ENCODE measurements at regions not wholly inside any gene's neighbourhood (a gene's known extent, or its start where the extent isn't known, plus 50 kb on each side); places are given as distances from the start of the nearest gene placed in this dataset.
A peak's percentile ranks its signal among the peaks of the same experiment; 100 is the strongest.

DNA sequence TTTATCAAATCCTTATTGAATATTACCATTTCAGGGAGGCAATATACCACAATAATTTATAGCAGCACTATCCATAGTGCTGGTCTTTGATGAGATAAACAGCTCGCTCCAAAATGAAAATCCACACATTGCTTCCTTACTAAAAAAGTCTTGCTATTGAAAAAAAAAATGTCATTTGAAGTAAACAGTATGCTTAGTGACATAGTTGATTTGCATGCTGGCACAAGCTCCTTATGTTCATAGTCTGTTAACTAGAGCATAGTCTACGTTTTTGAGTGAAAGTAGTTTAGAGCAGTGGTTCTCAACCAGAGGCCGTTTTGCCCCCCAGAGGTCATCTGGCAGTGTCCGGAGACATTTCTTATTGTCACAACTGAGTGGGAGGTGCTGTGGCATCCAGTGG is 249.4 kb upstream of the PDZRN3 start:
- Mint-ChIP-seq H3K4me1 (no peaks in the 10 kb centered on the region), H3K9me3 (peaks cover 0 to 32% (median 7%) of the 10 kb centered on the region in 6 donors), H3K27ac (no peak overlapping the region), H3K27me3 (ENCODE audit: low read depth in 3 of 3) (peaks cover 0 to 3% (median 0%) of the 10 kb centered on the region in 3 donors), H3K36me3 (no peaks in the 10 kb centered on the region), H3K4me3 (no peak overlapping the region)
- DNase-seq = no peak

DNA sequence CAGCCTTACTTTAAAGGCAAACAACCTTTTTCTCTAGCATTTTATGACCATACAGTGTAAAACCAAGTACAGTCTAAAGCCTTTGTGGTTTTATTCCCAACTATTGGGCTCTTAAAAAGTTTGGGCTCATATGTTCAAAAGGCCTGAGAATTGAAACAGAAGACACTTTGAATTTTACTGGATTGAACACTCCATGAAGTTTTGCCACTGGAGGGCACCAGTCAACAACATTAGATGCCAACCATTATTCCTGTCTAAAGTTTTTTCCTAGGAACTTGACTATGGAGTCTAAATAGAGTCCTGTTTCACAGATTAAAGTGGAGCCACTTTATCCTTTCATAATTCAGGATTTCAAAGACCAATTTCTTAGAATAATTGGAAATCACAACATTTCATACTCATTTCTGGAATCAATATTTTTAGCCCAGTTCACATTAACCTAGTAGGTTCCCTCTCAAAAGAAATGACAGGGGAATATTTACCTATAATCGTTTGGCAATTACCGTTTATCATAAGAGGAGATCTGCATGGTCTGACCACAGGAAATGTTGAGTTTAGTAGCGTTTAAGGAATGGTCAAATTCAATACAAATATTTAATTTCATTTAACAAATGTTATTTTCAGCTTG is 244.1 kb upstream of the PDZRN3 start:
- DNase-seq = no peak
- Mint-ChIP-seq H3K27me3 (ENCODE audit: low read depth in 3 of 3) (peaks cover 0 to 3% (median 0%) of the 10 kb centered on the region in 3 donors), H3K36me3 (no peaks in the 10 kb centered on the region), H3K4me3 (no peak overlapping the region), H3K9me3 (peaks cover 0 to 15% (median 9%) of the 10 kb centered on the region in 6 donors), H3K4me1 (no peaks in the 10 kb centered on the region), H3K27ac (no peak overlapping the region)

DNA sequence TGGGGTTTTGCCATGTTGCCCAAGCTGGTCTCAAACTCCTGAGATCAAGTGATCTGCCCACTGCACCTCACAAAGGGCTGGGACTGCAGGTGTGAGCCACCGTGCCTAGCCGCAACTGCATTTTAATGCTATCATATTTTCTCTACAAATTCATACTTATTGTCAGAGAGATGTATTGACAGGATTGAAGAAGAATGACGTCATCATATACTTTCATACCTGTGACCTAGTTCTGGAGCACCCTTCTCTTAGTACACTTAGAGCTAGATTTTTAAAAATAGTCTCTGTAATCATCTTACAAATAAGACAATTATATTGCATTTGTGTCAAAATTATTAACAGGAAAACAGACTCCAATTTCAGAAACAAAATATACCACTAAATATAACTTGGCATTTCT is 242.8 kb upstream of the PDZRN3 start:
- no peaks in the 10 kb centered on the region for H3K4me1 Mint-ChIP-seq
- H3K27ac Mint-ChIP-seq = no peak overlapping the region
- no peak overlapping the region for H3K4me3 Mint-ChIP-seq
- no peak for DNase-seq
- H3K36me3 Mint-ChIP-seq = no peaks in the 10 kb centered on the region
- peaks cover 0 to 15% (median 9%) of the 10 kb centered on the region in 6 donors for H3K9me3 Mint-ChIP-seq
- peaks cover 0 to 3% (median 0%) of the 10 kb centered on the region in 3 donors for H3K27me3 Mint-ChIP-seq (ENCODE audit: low read depth in 3 of 3)

DNA sequence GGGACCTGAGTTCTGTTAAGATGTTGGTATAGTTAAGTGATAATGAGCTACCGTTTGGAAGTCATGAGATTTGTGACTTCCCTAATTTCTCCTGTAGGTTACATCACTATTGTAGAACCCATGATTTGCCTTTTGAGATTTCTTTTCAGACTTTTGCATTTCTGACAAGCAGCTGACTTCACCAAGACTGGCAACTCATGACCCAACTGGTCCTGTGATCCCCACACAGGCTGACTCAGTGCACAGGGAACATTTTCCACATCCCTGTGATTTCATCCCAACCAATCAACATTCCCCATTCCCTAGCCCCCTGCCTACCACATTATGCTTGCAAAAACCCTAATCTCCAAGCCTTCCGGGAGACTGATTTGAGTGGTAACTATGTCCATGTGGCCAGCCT is 242.1 kb upstream of the PDZRN3 start:
- Mint-ChIP-seq H3K27ac (no peak overlapping the region), H3K27me3 (ENCODE audit: low read depth in 3 of 3) (peaks cover 0 to 3% (median 0%) of the 10 kb centered on the region in 3 donors), H3K4me3 (no peak overlapping the region), H3K4me1 (no peaks in the 10 kb centered on the region), H3K9me3 (peaks cover 1 to 13% (median 8%) of the 10 kb centered on the region in 6 donors), H3K36me3 (no peaks in the 10 kb centered on the region)
- no peak for DNase-seq

GRCh38 chr3:73863546-73864079 is 238.9 kb upstream of the PDZRN3 start:
- H3K27ac Mint-ChIP-seq = no peak overlapping the region
- H3K27me3 Mint-ChIP-seq (ENCODE audit: low read depth in 3 of 3) = no peaks in the 10 kb centered on the region
- no peak for DNase-seq
- peaks cover 2 to 12% (median 6%) of the 10 kb centered on the region in 6 donors for H3K9me3 Mint-ChIP-seq
- H3K4me3 Mint-ChIP-seq = no peak overlapping the region
- H3K36me3 Mint-ChIP-seq = no peaks in the 10 kb centered on the region
- H3K4me1 Mint-ChIP-seq = no peaks in the 10 kb centered on the region

GRCh38 chr3:73855813-73856212 is 231.1 kb upstream of the PDZRN3 start:
- no peak overlapping the region for H3K27ac Mint-ChIP-seq
- H3K4me3 Mint-ChIP-seq = no peak overlapping the region
- H3K9me3 Mint-ChIP-seq = peaks cover 2 to 29% (median 7%) of the 10 kb centered on the region in 6 donors
- no peak for DNase-seq
- H3K36me3 Mint-ChIP-seq = no peaks in the 10 kb centered on the region
- H3K27me3 Mint-ChIP-seq (ENCODE audit: low read depth in 3 of 3) = peaks cover 0 to 1% (median 0%) of the 10 kb centered on the region in 3 donors
- H3K4me1 Mint-ChIP-seq = no peaks in the 10 kb centered on the region

- Mint-ChIP-seq H3K9me3 (peaks cover 4 to 31% (median 17%) of the 10 kb centered on the region in 6 donors), H3K27me3 (ENCODE audit: low read depth in 3 of 3) (peaks cover 0 to 3% (median 1%) of the 10 kb centered on the region in 3 donors), H3K27ac (no peak overlapping the region), H3K36me3 (no peaks in the 10 kb centered on the region), H3K4me3 (no peak overlapping the region), H3K4me1 (no peaks in the 10 kb centered on the region)
- no peak for DNase-seq
Measured at GRCh38 chr3:73848173-73848906, 223.6 kb upstream of the PDZRN3 start.

DNA sequence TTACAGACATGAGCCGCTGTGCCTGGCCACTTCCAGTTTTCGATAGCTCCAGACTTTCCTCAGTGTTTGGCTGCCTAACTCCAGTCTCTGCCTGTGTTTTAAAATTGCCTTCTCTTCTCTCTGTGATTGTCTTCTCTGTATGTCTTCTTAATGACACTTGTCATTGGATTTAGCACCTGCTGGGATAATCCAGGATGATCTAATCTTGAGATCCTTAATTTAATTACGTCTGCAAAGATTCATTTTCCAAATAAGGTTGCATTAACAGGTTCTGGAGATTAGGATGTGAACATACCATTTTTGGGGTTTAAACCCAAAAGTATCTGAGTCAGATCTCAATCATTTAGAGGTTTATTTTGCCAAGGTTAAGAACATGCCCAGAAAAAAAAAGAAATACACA is 222.2 kb upstream of the PDZRN3 start:
- Mint-ChIP-seq H3K4me3 (no peak overlapping the region), H3K36me3 (no peaks in the 10 kb centered on the region), H3K4me1 (no peaks in the 10 kb centered on the region), H3K27me3 (ENCODE audit: low read depth in 3 of 3) (peaks cover 0 to 3% (median 1%) of the 10 kb centered on the region in 3 donors), H3K9me3 (peaks cover 4 to 31% (median 16%) of the 10 kb centered on the region in 6 donors), H3K27ac (no peak overlapping the region)
- DNase-seq = no peak

GRCh38 chr3:73839032-73839431 is 214.3 kb upstream of the PDZRN3 start:
- Mint-ChIP-seq H3K9me3 (peaks cover 6 to 50% (median 17%) of the 10 kb centered on the region in 6 donors), H3K27me3 (ENCODE audit: low read depth in 3 of 3) (no peaks in the 10 kb centered on the region), H3K4me3 (no peak overlapping the region), H3K27ac (no peak overlapping the region), H3K4me1 (no peaks in the 10 kb centered on the region), H3K36me3 (peaks cover 0 to 3% (median 0%) of the 10 kb centered on the region in 3 donors)
- no peak for DNase-seq

DNA sequence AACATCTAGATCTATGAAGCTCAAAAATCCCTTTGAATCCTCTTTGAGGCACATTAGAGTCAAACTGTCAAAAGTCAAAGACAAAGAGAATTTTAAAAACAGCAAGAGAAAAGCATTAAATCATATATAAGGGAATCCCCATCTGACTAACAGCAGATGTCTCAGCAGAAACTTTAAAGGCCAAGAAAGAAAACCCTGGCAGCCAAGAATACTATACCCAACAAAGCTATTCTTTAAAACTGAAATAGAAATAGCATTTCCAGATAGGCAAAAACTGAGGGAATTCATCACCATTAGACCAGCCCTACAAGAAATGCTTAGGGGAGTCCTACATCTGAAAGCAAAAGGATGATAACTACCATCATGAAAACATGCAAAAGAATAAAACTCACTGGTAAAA is 211.2 kb upstream of the PDZRN3 start:
- Mint-ChIP-seq H3K4me1 (no peaks in the 10 kb centered on the region), H3K27ac (peak overlapping the region in 1 of 6 donors; percentile 5), H3K27me3 (ENCODE audit: low read depth in 3 of 3) (no peaks in the 10 kb centered on the region), H3K4me3 (no peak overlapping the region), H3K36me3 (peaks cover 0 to 3% (median 0%) of the 10 kb centered on the region in 3 donors), H3K9me3 (peaks cover 6 to 48% (median 19%) of the 10 kb centered on the region in 6 donors)
- no peak for DNase-seq

DNA sequence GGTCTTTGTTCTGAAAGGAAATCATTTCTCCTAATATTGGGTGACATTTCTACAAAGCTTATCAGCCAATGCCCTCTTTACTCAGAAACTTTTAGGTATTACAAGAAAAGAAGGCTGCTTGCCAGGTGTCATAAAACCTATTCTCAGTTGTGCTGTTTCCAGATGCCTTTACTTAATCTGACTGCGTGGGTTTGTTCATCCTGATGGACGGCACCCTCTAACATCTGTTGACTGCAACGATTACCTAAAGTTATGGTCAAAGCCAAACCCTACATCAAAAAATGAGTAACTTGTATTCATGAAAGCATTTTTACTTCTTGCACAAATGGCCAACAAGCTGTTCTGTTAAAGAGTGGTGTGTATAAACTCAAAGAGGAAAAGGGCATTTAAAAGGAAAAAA is 207.7 kb upstream of the PDZRN3 start:
- no peak overlapping the region for H3K27ac Mint-ChIP-seq
- peaks cover 0 to 3% (median 0%) of the 10 kb centered on the region in 3 donors for H3K36me3 Mint-ChIP-seq
- no peaks in the 10 kb centered on the region for H3K4me1 Mint-ChIP-seq
- peaks cover 5 to 51% (median 22%) of the 10 kb centered on the region in 6 donors for H3K9me3 Mint-ChIP-seq
- no peaks in the 10 kb centered on the region for H3K27me3 Mint-ChIP-seq (ENCODE audit: low read depth in 3 of 3)
- no peak overlapping the region for H3K4me3 Mint-ChIP-seq
- DNase-seq = no peak

- no peak overlapping the region for H3K27ac Mint-ChIP-seq
- no peak overlapping the region for H3K4me3 Mint-ChIP-seq
- no peaks in the 10 kb centered on the region for H3K27me3 Mint-ChIP-seq (ENCODE audit: low read depth in 3 of 3)
- H3K4me1 Mint-ChIP-seq = no peaks in the 10 kb centered on the region
- no peak for DNase-seq
- H3K9me3 Mint-ChIP-seq = peaks cover 6 to 30% (median 13%) of the 10 kb centered on the region in 6 donors
- H3K36me3 Mint-ChIP-seq = no peaks in the 10 kb centered on the region
Measured at GRCh38 chr3:73828348-73828747, 203.6 kb upstream of the PDZRN3 start.

- H3K4me3 Mint-ChIP-seq = no peak overlapping the region
- H3K4me1 Mint-ChIP-seq = no peaks in the 10 kb centered on the region
- H3K27ac Mint-ChIP-seq = no peak overlapping the region
- peaks cover 6 to 30% (median 15%) of the 10 kb centered on the region in 6 donors for H3K9me3 Mint-ChIP-seq
- H3K36me3 Mint-ChIP-seq = no peaks in the 10 kb centered on the region
- no peak for DNase-seq
- no peaks in the 10 kb centered on the region for H3K27me3 Mint-ChIP-seq (ENCODE audit: low read depth in 3 of 3)
Measured at GRCh38 chr3:73827725-73828211, 203.0 kb upstream of the PDZRN3 start.

DNA sequence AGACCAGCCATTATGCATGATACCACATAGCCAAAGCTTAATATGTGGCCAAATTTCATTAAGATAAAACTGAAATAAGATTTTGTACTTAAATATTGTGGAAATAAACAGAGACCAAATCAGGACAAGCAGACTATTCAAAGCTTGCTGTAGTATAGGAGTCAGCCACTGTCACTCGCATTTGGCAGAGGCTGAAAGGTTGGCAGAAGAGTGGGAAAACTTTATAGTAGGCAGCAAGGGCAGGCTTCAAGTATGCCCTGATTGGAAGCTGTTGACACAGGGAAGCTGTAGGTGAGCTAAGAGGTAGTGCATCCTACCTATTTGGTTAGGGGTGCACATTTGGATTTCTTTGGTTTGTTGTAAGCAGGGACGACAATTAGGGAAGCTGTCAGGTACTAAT is 202.5 kb upstream of the PDZRN3 start:
- Mint-ChIP-seq H3K4me3 (no peak overlapping the region), H3K27ac (no peak overlapping the region), H3K9me3 (peaks cover 6 to 30% (median 14%) of the 10 kb centered on the region in 6 donors), H3K4me1 (no peaks in the 10 kb centered on the region), H3K27me3 (ENCODE audit: low read depth in 3 of 3) (no peaks in the 10 kb centered on the region), H3K36me3 (no peaks in the 10 kb centered on the region)
- DNase-seq = no peak

Measured in immature natural killer cell (primary cell).